ENCODE measurements at regions not wholly inside any gene's neighbourhood (a gene's known extent, or its start where the extent isn't known, plus 50 kb on each side); places are given as distances from the start of the nearest gene placed in this dataset.

GRCh38 chr21:38134084-38134873, 122.5 kb upstream of the KCNJ15 start:
- TF ChIP-seq EP300 (IDR thresholded peaks at IDR 0.05) = no peak
- no peak for TF ChIP-seq CTCF (IDR thresholded peaks at IDR 0.05)
- TF ChIP-seq POLR2A (IDR thresholded peaks at IDR 0.05) = no peak
